H1 (cell line): ENCODE measurements at regions not wholly inside any gene's neighbourhood (a gene's known extent, or its start where the extent isn't known, plus 50 kb on each side); places are given as distances from the start of the nearest gene placed in this dataset.

Experiments
- CTCF ChIA-PET: fragments of 300-600 bp; sonication (Branson Sonifier 250); formaldehyde crosslinking; loops from one replicate; lab custom pipeline; 2021; ENCODE audit not compliant: partially characterized antibody; lab: Charles Lee
- POLR2A ChIA-PET: fragments of 300-600 bp; sonication (Branson Sonifier 250); formaldehyde crosslinking; loops from one replicate; lab custom pipeline; 2021; ENCODE audit warnings: inconsistent platforms; ENCODE audit not compliant: partially characterized antibody; lab: Charles Lee
- DNase-seq, 2 experiments: peaks; one replicate each; pipeline versions ENCODE4 v3.0.0 to v3.0.0-alpha.2; 2010 to 2022; ENCODE audit warnings: low spot score in 2 of 2, low read depth in 1 of 2, mixed read lengths in 1 of 2
- FAIRE-seq: peaks from 2 replicates; lab custom pipeline; 2011; peaks lifted over from hg19 to GRCh38; lab: Jason Lieb, UNC
- H2AFZ ChIP-seq: 2 replicates; pipeline ENCODE4 v1.8.1; 2012; ENCODE audit warnings: low read length, inconsistent platforms
- H2AK5ac ChIP-seq: 2 replicates; pipeline ENCODE4 v1.6.1; 2013; ENCODE audit warnings: low read depth, low read length
- H2BK120ac ChIP-seq: replicated peaks from 2 replicates; pipeline ENCODE3; 2013; ENCODE audit warnings: low read depth, low read length, inconsistent platforms
- H2BK12ac ChIP-seq: 2 replicates; pipeline ENCODE4 v1.6.1; 2013; ENCODE audit warnings: low read depth, low read length
- H2BK15ac ChIP-seq: 2 replicates; pipeline ENCODE4 v1.6.1; 2013; ENCODE audit warnings: low read length
- H2BK20ac ChIP-seq: 2 replicates; pipeline ENCODE4 v1.6.1; 2013; ENCODE audit warnings: low read length
- H2BK5ac ChIP-seq: 2 replicates; pipeline ENCODE4 v1.6.1; 2013; ENCODE audit warnings: low read depth, low read length
- H3K14ac ChIP-seq: 2 replicates; pipeline ENCODE4 v1.6.1; 2013; ENCODE audit warnings: inconsistent platforms; ENCODE audit not compliant: insufficient read length
- H3K18ac ChIP-seq: 2 replicates; pipeline ENCODE4 v1.6.1; 2013; ENCODE audit warnings: low read length; ENCODE audit errors: extremely low read depth
- H3K23ac ChIP-seq: 2 replicates; pipeline ENCODE4 v1.6.1; 2013; ENCODE audit warnings: inconsistent platforms; ENCODE audit not compliant: insufficient read length
- H3K23me2 ChIP-seq: 2 replicates; pipeline ENCODE4 v1.6.1; 2013; ENCODE audit warnings: low read depth, low read length
- H3K27ac ChIP-seq: 2 replicates; pipeline ENCODE4 v1.6.1; 2011; ENCODE audit warnings: low read depth, low read length, inconsistent platforms
- H3K27me3 ChIP-seq, 4 experiments: replicated peaks in 1 of 4; 1 replicate in 1 of 4; 2 replicates in 3 of 4; pipeline versions ENCODE4 v1.6.1 to v1.8.1; 2011 to 2013; ENCODE audit warnings: low read length in 3 of 4, mild to moderate bottlenecking in 3 of 4, inconsistent platforms in 2 of 4, mixed read lengths in 2 of 4, moderate library complexity in 1 of 4; ENCODE audit not compliant: control insufficient read depth in 3 of 4, insufficient read depth in 3 of 4; ENCODE audit errors: extremely low read depth in 1 of 4
- H3K36me3 ChIP-seq, 4 experiments: 2 replicates each; pipeline versions ENCODE4 v1.6.1 to v1.8.1; 2011 to 2013; ENCODE audit warnings: mild to moderate bottlenecking in 4 of 4, low read length in 3 of 4, moderate library complexity in 2 of 4, control low read depth in 1 of 4, inconsistent platforms in 1 of 4; ENCODE audit not compliant: insufficient read depth in 4 of 4, control insufficient read depth in 2 of 4
- H3K4ac ChIP-seq: replicated peaks from 2 replicates; pipeline ENCODE3; 2013; ENCODE audit warnings: low read length, low read depth, mixed read lengths, inconsistent platforms; ENCODE audit not compliant: insufficient read length
- H3K4me1 ChIP-seq, 4 experiments: replicated peaks in 1 of 4; 1 replicate in 1 of 4; 2 replicates in 3 of 4; pipeline versions ENCODE4 v1.6.1 to v1.8.1; 2011 to 2013; ENCODE audit warnings: low read length in 3 of 4, inconsistent platforms in 2 of 4, mixed read lengths in 1 of 4; ENCODE audit not compliant: insufficient read depth in 4 of 4, control insufficient read depth in 3 of 4
- H3K4me2 ChIP-seq, 2 experiments: 2 replicates each; pipeline versions ENCODE4 v1.6.1 to v1.8.1; 2011 to 2013; ENCODE audit warnings: low read depth in 2 of 2, low read length in 2 of 2, control low read depth in 1 of 2, inconsistent platforms in 1 of 2, mild to moderate bottlenecking in 1 of 2; ENCODE audit not compliant: insufficient read depth in 1 of 2
- H3K4me3 ChIP-seq, 4 experiments: fragments of 200-600, 300-600 bp in 1 of 4; sonication (generic), shearing (Covaris generic), sonication (Bioruptor Twin) in 1 of 4; 2 replicates each; pipeline versions ENCODE4 v1.5.1 to v1.8.1; 2011 to 2016; ENCODE audit warnings: low read length in 4 of 4, low read depth in 3 of 4, control low read depth in 2 of 4, inconsistent platforms in 2 of 4, mild to moderate bottlenecking in 2 of 4, mixed read lengths in 1 of 4, moderate library complexity in 1 of 4; ENCODE audit not compliant: insufficient read depth in 2 of 4; ENCODE audit errors: extremely low read depth in 1 of 4
- H3K56ac ChIP-seq: replicated peaks from 2 replicates; pipeline ENCODE3; 2013; ENCODE audit warnings: low read depth, mild to moderate bottlenecking, mixed read lengths, low read length, inconsistent platforms; ENCODE audit not compliant: insufficient read length
- H3K79me1 ChIP-seq: 2 replicates; pipeline ENCODE4 v1.6.1; 2013; ENCODE audit warnings: low read depth, low read length, control low read depth
- H3K79me2 ChIP-seq, 2 experiments: 2 replicates each; pipeline versions ENCODE4 v1.6.1 to v1.8.1; 2012 to 2013; ENCODE audit warnings: low read length in 2 of 2, mild to moderate bottlenecking in 2 of 2, inconsistent platforms in 1 of 2; ENCODE audit not compliant: insufficient read depth in 2 of 2, control insufficient read depth in 1 of 2
- H3K9ac ChIP-seq, 4 experiments: replicated peaks in 1 of 4; 1 replicate in 1 of 4; 2 replicates in 3 of 4; pipeline versions ENCODE4 v1.6.1 to v1.8.1; 2011 to 2013; ENCODE audit warnings: low read depth in 3 of 4, low read length in 3 of 4, control low read depth in 2 of 4, mild to moderate bottlenecking in 2 of 4, moderate library complexity in 2 of 4, inconsistent platforms in 1 of 4; ENCODE audit errors: extremely low read depth in 1 of 4
- H3K9me3 ChIP-seq, 2 experiments: 2 replicates each; pipeline versions ENCODE4 v1.6.1 to v1.8.1; 2012 to 2013; ENCODE audit warnings: mild to moderate bottlenecking in 2 of 2, moderate library complexity in 2 of 2, control low read depth in 1 of 2, inconsistent platforms in 1 of 2, low read depth in 1 of 2, low read length in 1 of 2, mixed read lengths in 1 of 2; ENCODE audit not compliant: insufficient read depth in 2 of 2
- H4K20me1 ChIP-seq, 2 experiments: replicated peaks in 1 of 2; 2 replicates each; pipeline versions ENCODE3 to v1.8.1; 2011 to 2013; ENCODE audit warnings: inconsistent platforms in 2 of 2, low read length in 2 of 2, mild to moderate bottlenecking in 1 of 2; ENCODE audit not compliant: insufficient read depth in 2 of 2, control insufficient read depth in 1 of 2
- H4K5ac ChIP-seq: 2 replicates; pipeline ENCODE4 v1.6.1; 2013; ENCODE audit warnings: low read length, low read depth, mixed read lengths, inconsistent platforms; ENCODE audit not compliant: insufficient read length
- H4K8ac ChIP-seq: 2 replicates; pipeline ENCODE4 v1.8.0; 2013; ENCODE audit warnings: mild to moderate bottlenecking, moderate library complexity, low read length, inconsistent platforms; ENCODE audit not compliant: insufficient read depth; ENCODE audit errors: extremely low read depth
- H4K91ac ChIP-seq: replicated peaks from 2 replicates; pipeline ENCODE3; 2013; ENCODE audit warnings: low read length, mixed read lengths, inconsistent platforms; ENCODE audit not compliant: insufficient read length
- CEBPB ChIP-seq: IDR thresholded peaks from 2 replicates; pipeline ENCODE4 v1.6.1; 2012; ENCODE audit warnings: low read depth, low read length
- KDM5A ChIP-seq: fragments of 200-600 bp; IDR thresholded peaks from 2 replicates; pipeline ENCODE4 v1.7.1; 2012; ENCODE audit warnings: mild to moderate bottlenecking, low read length, inconsistent platforms, mixed read lengths
- SAP30 ChIP-seq: fragments of 300-600 bp; sonication (generic); IDR thresholded peaks from 2 replicates; pipeline ENCODE4 v1.7.1; 2012; ENCODE audit warnings: low read length, moderate library complexity, mild to moderate bottlenecking, inconsistent platforms; ENCODE audit not compliant: insufficient read depth, insufficient replicate concordance
- SP2 ChIP-seq: IDR thresholded peaks from 2 replicates; pipeline ENCODE4 v1.6.1; 2012; ENCODE audit warnings: mild to moderate bottlenecking, low read length, inconsistent platforms
- TBP ChIP-seq: IDR thresholded peaks from 2 replicates; pipeline ENCODE4 v1.6.1; 2011; ENCODE audit warnings: low read depth, low read length, improper control_type of control experiment
- WGBS, 2 experiments: shearing (Covaris generic) in 1 of 2; methylation state at CpG; one replicate each; pipeline versions ENCODE4 v1.1.6 to v1.1.7; 2013 to 2015; ENCODE audit warnings: low lambda C conversion rate in 2 of 2, mixed read lengths in 2 of 2, inconsistent platforms in 1 of 2, low coverage in 1 of 2, missing lambda C conversion rate in 1 of 2; ENCODE audit not compliant: insufficient replicate concordance in 2 of 2, insufficient coverage in 1 of 2, insufficient read length in 1 of 2; ENCODE audit errors: extremely low coverage in 1 of 2, missing lambda C conversion rate in 1 of 2; 5-methylcytosine and 5-hydroxymethylcytosine counted together

GRCh38 chrX:69431420-69431819 lies 72.7 kb upstream of the NALF2 start:
- Histone ChIP-seq H2BK5ac (no peak overlapping the region), H3K79me2 (no peaks in the 10 kb centered on the region), H4K20me1 (no peaks in the 10 kb centered on the region), H3K36me3 (no peaks in the 10 kb centered on the region), H3K27me3 (no peaks in the 10 kb centered on the region), H3K23ac (no peak overlapping the region), H2AK5ac (no peak overlapping the region), H3K9ac (no peak overlapping the region), H3K9me3 (no peaks in the 10 kb centered on the region), H3K4ac (no peak overlapping the region), H3K23me2 (no peaks in the 10 kb centered on the region), H3K14ac (no peak overlapping the region), H3K4me2 (no peak overlapping the region), H4K8ac (no peak overlapping the region), H3K56ac (no peak overlapping the region), H3K79me1 (no peaks in the 10 kb centered on the region), H4K5ac (no peak overlapping the region), H2BK15ac (no peak overlapping the region), H3K18ac (no peak overlapping the region), H2BK20ac (no peak overlapping the region), H3K27ac (no peak overlapping the region), H2BK12ac (no peak overlapping the region), H3K4me3 (no peak overlapping the region), H4K91ac (no peak overlapping the region), H3K4me1 (no peaks in the 10 kb centered on the region), H2BK120ac (no peak overlapping the region), H2AFZ (no peak overlapping the region)
- WGBS, 2 experiments, result 91% methylated on average over 1 of the region's 1 CpG; no CpG with 5 or more reads in 1 of the 2 experiments
- no peak for TF ChIP-seq SAP30
- no peak for TF ChIP-seq TBP
- TF ChIP-seq SP2, result no peak
- TF ChIP-seq CEBPB, result no peak
- no peak for TF ChIP-seq KDM5A
- ChIA-PET POLR2A (no interaction called here), CTCF (interaction anchor here (0.6 to 2.0 kb wide), 2 partner anchors 15 to 32 kb away, joined by 3 to 4 read pairs; no protein-coding TSS in a partner anchor)
- no peak for DNase-seq
- FAIRE-seq, result no peak
